OCI-LY1 (cell line): ENCODE measurements at regions not wholly inside any gene's neighbourhood (a gene's known extent, or its start where the extent isn't known, plus 50 kb on each side); places are given as distances from the start of the nearest gene placed in this dataset.

Experiments
- EZH2 ChIP-seq: fragments of 200-600 bp; sonication (generic), shearing (Covaris generic); IDR thresholded peaks from 2 replicates; pipeline ENCODE4 v1.8.0; 2017; ENCODE audit warnings: borderline replicate concordance, mixed run types, mild to moderate bottlenecking, antibody characterized with exemption, low read length, moderate library complexity, mixed read lengths
- TF ChIP-seq, protein P1 (sequence below): fragments of 200-600 bp; sonication (generic), shearing (Covaris generic); IDR thresholded peaks from 2 replicates; pipeline ENCODE4 v1.5.1; 2017; ENCODE audit warnings: mild to moderate bottlenecking, antibody characterized with exemption, low read length, moderate library complexity, mixed read lengths

- TF ChIP-seq, protein P1, sequence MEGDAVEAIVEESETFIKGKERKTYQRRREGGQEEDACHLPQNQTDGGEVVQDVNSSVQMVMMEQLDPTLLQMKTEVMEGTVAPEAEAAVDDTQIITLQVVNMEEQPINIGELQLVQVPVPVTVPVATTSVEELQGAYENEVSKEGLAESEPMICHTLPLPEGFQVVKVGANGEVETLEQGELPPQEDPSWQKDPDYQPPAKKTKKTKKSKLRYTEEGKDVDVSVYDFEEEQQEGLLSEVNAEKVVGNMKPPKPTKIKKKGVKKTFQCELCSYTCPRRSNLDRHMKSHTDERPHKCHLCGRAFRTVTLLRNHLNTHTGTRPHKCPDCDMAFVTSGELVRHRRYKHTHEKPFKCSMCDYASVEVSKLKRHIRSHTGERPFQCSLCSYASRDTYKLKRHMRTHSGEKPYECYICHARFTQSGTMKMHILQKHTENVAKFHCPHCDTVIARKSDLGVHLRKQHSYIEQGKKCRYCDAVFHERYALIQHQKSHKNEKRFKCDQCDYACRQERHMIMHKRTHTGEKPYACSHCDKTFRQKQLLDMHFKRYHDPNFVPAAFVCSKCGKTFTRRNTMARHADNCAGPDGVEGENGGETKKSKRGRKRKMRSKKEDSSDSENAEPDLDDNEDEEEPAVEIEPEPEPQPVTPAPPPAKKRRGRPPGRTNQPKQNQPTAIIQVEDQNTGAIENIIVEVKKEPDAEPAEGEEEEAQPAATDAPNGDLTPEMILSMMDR = no peak
- no peak for TF ChIP-seq EZH2
Observed at GRCh38 chr2:12102679-12103078, 356.2 kb downstream of the LPIN1 start.
